Upper lobe of left lung (tissue), 4 donors: ENCODE measurements at regions not wholly inside any gene's neighbourhood (a gene's known extent, or its start where the extent isn't known, plus 50 kb on each side); places are given as distances from the start of the nearest gene placed in this dataset.

Experiments
- EP300 ChIP-seq, 4 donors: sonication (generic); formaldehyde crosslinking; IDR thresholded peaks; one replicate each; pipeline ENCODE4 v1.5.1; 2017; ENCODE audit warnings: antibody characterized with exemption in 4 of 4, control low read depth in 2 of 4
- POLR2A ChIP-seq, 4 donors: fragments of 450-650 bp; IDR thresholded peaks; one replicate each; pipeline ENCODE4 v1.5.1; 2016 to 2017; ENCODE audit warnings: antibody characterized with exemption in 4 of 4, mild to moderate bottlenecking in 2 of 4
- POLR2AphosphoS5 ChIP-seq, 2 donors: sonication (generic); formaldehyde crosslinking; IDR thresholded peaks; one replicate each; pipeline ENCODE4 v1.5.1; 2017; ENCODE audit warnings: antibody characterized with exemption in 2 of 2
- TF ChIP-seq, protein P1 (sequence below), 6 experiments: fragments of 450-650 bp in 4 of 6; fragments of 200-600 bp in 2 of 6; sonication (generic) in 2 of 6; IDR thresholded peaks; one replicate each; pipeline ENCODE4 v1.5.1; 2016 to 2019; ENCODE audit warnings: antibody characterized with exemption in 6 of 6

DNA sequence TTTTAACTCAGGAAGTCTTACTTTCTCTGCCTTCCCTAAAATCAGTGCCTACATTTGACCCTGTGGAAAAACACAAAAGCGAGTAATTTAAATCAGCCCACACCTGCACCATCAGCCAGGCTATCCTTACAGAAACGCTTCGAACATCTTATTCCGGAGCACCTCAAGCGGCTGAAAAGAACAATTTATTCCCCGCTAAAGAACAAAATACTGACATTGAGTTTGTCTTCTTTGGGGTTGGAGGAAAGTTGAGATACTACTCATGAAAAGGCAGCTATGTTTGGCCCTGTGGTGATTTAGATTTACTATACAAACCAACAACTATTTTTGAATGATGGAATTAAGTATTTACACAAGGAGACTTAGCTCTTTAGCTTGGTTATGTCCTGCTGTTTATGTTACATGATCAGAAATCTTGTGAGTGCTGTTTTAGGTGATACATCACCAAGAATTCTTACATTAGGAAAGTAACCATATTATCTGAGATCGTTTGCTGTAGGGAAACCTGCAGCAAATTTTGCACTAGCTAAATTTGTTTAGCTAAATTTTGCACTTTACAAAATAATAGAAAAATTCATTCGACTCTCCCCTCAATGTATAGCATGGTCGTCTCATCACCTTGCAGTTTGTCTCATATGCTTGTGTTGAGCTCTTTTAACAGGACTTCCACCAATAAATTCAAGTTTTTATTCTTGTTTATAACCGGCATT lies 158.8 kb upstream of the SIX2 start:
- TF ChIP-seq, protein P1, sequence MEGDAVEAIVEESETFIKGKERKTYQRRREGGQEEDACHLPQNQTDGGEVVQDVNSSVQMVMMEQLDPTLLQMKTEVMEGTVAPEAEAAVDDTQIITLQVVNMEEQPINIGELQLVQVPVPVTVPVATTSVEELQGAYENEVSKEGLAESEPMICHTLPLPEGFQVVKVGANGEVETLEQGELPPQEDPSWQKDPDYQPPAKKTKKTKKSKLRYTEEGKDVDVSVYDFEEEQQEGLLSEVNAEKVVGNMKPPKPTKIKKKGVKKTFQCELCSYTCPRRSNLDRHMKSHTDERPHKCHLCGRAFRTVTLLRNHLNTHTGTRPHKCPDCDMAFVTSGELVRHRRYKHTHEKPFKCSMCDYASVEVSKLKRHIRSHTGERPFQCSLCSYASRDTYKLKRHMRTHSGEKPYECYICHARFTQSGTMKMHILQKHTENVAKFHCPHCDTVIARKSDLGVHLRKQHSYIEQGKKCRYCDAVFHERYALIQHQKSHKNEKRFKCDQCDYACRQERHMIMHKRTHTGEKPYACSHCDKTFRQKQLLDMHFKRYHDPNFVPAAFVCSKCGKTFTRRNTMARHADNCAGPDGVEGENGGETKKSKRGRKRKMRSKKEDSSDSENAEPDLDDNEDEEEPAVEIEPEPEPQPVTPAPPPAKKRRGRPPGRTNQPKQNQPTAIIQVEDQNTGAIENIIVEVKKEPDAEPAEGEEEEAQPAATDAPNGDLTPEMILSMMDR (IDR thresholded peaks at IDR 0.05) = no peak
- TF ChIP-seq POLR2A (IDR thresholded peaks at IDR 0.05) = no peak
- TF ChIP-seq EP300 (IDR thresholded peaks at IDR 0.05) = no peak
- no peak for TF ChIP-seq POLR2AphosphoS5 (IDR thresholded peaks at IDR 0.05)
